Right cardiac atrium (tissue), 5 donors: ENCODE measurements at regions not wholly inside any gene's neighbourhood (a gene's known extent, or its start where the extent isn't known, plus 50 kb on each side); places are given as distances from the start of the nearest gene placed in this dataset.
A peak's percentile ranks its signal among the peaks of the same experiment; 100 is the strongest.
"Not testable (repeated sequence)": the region's sequence is repeated elsewhere in the genome, so short reads cannot be mapped to it uniquely, and the experiment has no call there.

Source experiments
- ATAC-seq, 2 donors: fragments of 200-7000 bp; cut with Tn5 transposase; one replicate each; pipeline versions ENCODE4 v1.8.0 to v1.9.1; 2020; ENCODE audit warnings: moderate library complexity in 2 of 2, mild to moderate bottlenecking in 1 of 2
- DNase-seq, 3 donors: peaks; one replicate each; pipeline ENCODE4 v3.0.0-alpha.2; 2020
- H3K27ac ChIP-seq: one replicate; pipeline ENCODE4 v1.5.1; 2013; ENCODE audit warnings: mild to moderate bottlenecking, low read length, control low read depth, moderate library complexity
- H3K27me3 ChIP-seq: one replicate; pipeline ENCODE4 v1.6.1; 2013; ENCODE audit not compliant: control insufficient read depth, insufficient read depth
- H3K4me1 ChIP-seq: one replicate; pipeline ENCODE4 v1.6.1; 2013; ENCODE audit warnings: low read length; ENCODE audit not compliant: control insufficient read depth, insufficient read depth
- H3K4me3 ChIP-seq: one replicate; pipeline ENCODE4 v1.5.1; 2013; ENCODE audit warnings: low read length, control low read depth
- H3K9me3 ChIP-seq: one replicate; pipeline ENCODE4 v1.6.1; 2013; ENCODE audit warnings: low read length; ENCODE audit not compliant: control insufficient read depth
- WGBS: extraction: QIAGEN DNeasy Blood & Tissue Kit; methylation state at CpG from one replicate; pipeline ENCODE4 v1.1.7; 2013; 5-methylcytosine and 5-hydroxymethylcytosine counted together
- intact Hi-C, 4 donors: fragments of 100-400 bp; cut with DNase I; formaldehyde crosslinking; loops; one replicate each; pipeline versions ENCODE4 v1.11.0 to v1.14.0; 2022 to 2023
- donor health status: healthy with polysubstance abuse.
- donor health status: DM: no; HTN: yes; CAD: no.
- donor health status: DM: no; HTN: no; CAD: no.
- donor health status: DM: no; HTN: yes; CAD: no; lungs with severe emphysema.
- donor health status: DM: yes; HTN: yes; CAD: no.

DNA sequence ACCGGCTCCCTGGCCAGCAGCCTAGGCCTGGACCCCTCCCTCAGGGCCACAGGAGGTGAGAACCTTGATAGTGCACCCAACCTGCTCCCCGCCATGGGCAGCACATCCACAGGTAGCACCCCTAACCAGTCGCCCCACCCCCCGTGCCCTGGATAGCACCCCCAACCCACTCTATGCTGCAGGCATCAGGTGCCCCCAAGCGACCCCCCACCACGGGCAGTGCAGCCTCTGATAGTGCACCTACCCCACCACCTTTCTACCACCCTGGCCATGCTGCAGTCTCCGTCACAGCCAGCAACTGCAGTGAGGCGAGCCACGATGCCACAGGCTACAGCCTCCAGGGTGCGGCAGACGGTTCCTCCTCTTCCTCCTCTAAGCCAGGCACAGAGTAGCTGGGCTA lies 55.6 kb downstream of the SOWAHC start:
- H3K4me1 ChIP-seq, result no peaks in the 10 kb centered on the region
- peak in 1 of 2 donors; percentile 11 for ATAC-seq
- no peak overlapping the region for H3K27ac ChIP-seq
- no peak overlapping the region for H3K4me3 ChIP-seq
- intact Hi-C loops, result no loop called here
- no peaks in the 10 kb centered on the region for H3K9me3 ChIP-seq
- peak in 1 of 3 donors; percentile 48 for DNase-seq
- no peaks in the 10 kb centered on the region for H3K27me3 ChIP-seq
- 94% methylated on average over 11 of the region's 11 CpGs for WGBS

DNA sequence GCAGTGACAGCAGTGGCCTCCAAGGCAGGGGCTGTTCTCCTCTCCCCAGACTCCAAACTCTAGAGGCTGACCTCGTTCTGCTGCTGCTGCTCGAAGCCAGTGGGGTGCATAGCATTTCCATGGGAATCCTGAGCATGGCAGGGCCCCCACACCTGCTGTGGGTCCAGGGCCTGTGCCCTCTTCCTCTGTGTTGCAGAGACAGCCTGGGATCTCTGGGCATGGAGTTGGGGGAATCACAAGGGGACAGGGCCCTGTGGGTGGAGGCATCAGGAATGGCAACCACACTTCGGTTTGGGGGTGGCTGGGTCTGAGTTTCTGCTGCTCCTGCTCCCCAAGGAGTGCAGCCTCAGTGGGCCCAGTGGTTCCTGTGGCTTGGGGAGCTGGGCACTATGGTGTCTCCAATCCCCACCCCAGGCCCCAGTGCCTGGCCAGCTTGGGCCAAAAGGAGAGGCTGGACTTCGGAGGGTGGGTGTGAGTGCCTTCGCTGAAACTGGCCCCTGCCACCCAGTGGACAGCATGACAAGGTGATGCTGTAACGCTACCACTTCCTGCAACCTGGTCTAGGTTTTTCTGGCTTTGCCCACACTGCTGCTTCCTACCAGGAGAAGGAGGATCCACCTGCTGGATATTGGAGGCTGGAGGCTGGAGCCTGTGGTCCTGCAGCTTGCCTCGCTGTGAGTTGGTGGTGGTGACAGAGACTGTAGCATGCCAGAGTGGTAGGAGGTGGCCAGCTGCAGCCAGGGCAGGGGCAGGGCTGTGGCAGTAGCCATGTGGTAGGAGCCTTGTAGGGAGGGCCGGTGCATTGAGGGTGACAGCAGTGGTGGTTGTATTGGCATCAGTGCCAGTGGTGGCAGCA lies 56.6 kb downstream of the SOWAHC start:
- no peaks in the 10 kb centered on the region for H3K27me3 ChIP-seq
- no peak overlapping the region for H3K27ac ChIP-seq
- 94% methylated on average over 8 of the region's 8 CpGs for WGBS
- DNase-seq (no peak), ATAC-seq (no peak)
- H3K9me3 ChIP-seq, result no peaks in the 10 kb centered on the region
- H3K4me1 ChIP-seq, result no peaks in the 10 kb centered on the region
- no peak overlapping the region for H3K4me3 ChIP-seq
- intact Hi-C loops, result no loop called here

DNA sequence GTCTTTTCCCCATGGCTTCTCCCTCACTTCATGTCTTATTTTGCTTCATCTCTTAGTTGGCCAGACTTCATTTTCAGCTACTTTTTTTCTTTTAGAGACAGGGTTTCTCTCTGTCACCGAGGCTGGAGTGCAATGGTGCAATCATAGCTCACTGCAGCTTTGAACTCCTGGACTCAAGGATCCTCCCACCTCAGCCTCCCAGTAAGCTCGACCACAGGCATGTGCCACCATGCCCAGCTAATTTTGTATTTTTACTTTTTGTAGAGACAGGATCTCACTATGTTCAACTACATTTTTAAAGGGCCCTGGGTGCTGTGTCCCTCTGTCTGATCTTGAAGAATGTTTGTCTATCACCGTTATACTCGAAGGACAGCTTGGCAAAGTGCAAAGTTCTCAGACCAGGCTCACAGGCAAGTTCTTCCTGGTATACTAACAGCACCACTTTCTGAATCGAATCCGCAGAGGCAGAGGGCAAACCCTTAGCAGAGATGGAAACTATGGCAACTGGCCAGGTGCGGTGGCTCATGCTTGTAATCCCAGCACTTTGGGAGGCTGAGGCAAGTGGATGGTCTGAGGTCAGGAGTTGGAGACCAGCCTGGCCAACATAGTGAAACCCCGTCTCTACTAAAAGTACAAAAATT lies 60.9 kb downstream of the SOWAHC start:
- H3K4me3 ChIP-seq, result no peak overlapping the region
- no peaks in the 10 kb centered on the region for H3K9me3 ChIP-seq
- H3K27me3 ChIP-seq, result no peaks in the 10 kb centered on the region
- H3K4me1 ChIP-seq, result no peaks in the 10 kb centered on the region
- intact Hi-C loops, result no loop called here
- DNase-seq, result no peak
- H3K27ac ChIP-seq, result no peak overlapping the region
- 86% methylated on average over 8 of the region's 8 CpGs for WGBS
- peak in 1 of 2 donors; percentile 26 for ATAC-seq

DNA sequence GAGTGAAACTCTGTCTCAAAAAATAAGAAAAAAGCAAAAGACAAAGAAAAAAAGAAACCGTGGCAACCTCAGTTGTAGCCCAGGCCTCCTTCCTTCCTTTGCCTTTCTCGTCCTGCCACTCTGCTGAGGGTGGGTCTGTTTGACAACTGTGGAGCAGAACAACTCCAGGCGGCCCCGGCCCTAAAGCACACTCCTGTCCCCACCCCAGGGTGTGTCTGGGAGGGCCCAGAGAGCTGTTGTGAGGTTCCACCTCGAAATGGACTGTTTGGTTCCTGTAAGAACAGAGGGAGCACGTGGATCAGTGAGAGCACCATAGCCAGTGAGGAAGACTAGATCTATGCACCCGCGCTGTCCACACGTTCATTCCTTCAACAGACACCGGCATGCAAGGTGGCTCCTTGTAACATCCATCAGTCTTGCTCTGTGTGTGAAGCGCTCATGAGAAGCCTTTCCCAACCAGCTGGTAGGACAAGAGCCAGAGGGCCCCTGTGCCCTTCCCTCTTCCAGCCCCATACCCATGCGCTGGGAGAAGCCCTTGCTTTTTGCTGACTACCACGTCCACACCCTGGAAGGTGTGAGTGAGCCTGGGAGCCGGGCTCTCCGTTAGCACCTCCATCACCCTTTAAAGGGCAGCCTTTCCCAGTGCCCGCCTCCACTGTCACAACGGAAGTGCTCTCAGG lies 61.6 kb downstream of the SOWAHC start:
- Histone ChIP-seq H3K27me3 (no peaks in the 10 kb centered on the region), H3K9me3 (no peaks in the 10 kb centered on the region), H3K27ac (no peak overlapping the region), H3K4me3 (no peak overlapping the region), H3K4me1 (no peaks in the 10 kb centered on the region)
- ATAC-seq (peak in 1 of 2 donors; percentile 32), DNase-seq (no peak)
- intact Hi-C loops, result no loop called here
- WGBS, result 88% methylated on average over 17 of the region's 17 CpGs

DNA sequence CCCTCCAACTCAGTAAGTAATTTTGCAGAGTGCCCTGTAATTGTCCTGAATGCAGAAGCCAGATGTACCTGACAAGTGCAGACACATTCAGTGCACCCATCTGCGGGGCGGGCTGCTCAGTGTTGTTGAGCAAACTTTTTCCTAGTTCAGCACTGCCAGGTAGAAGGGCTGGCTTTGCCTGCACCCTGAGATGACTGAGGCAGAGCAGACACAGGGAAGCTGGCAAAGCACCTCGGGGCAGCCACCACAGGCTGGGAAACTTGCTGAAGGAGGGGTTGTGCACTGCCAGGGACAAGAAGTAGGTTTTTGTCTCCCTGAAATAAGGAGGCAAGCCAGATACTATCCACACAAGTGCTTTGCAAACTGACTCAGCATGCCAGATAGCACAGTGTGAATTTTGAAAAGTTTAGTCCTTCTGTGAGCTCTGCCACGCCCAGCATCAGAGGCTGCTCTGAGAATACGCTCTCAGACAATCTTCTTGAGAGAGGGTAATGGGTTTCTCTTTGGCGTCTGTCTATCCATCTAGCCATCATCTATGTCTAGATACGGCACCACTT lies 62.3 kb downstream of the SOWAHC start:
- DNase-seq (no peak), ATAC-seq (no peak)
- H3K27ac ChIP-seq, result no peak overlapping the region
- no peaks in the 10 kb centered on the region for H3K27me3 ChIP-seq
- H3K4me1 ChIP-seq, result no peaks in the 10 kb centered on the region
- no peaks in the 10 kb centered on the region for H3K9me3 ChIP-seq
- H3K4me3 ChIP-seq, result no peak overlapping the region
- WGBS, result 83% methylated on average over 7 of the region's 7 CpGs
- intact Hi-C loops, result no loop called here

DNA sequence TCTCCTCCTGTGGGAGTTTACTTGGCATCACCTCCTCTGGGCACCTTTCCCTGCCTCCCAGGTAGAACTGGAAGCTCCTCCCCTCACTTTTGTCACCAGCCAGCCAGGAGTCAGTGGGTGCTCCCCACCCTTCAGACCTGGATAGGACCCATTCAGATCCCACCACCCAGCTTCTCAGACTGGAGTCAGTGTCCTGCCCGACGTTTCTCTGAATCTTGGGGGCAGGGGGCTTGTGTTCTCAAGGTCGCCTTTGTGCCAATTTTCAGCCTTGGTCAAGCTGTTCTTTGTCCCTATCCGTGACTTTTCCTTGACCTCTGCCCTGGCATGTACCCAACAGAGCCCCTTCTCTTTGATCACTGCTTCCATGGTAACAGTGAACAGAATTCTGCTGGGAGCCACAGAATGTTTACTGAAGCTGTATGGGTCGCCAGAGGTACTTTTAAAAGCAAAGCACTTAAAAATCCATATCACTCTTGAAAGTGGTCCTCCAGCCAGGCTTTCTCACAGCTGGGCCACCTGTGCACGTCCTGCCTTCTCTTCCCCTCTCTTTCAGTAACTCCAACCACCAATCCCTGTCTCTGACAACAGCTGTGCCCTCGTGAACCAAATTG lies 63.1 kb downstream of the SOWAHC start:
- H3K27me3 ChIP-seq, H3K4me1 ChIP-seq, ATAC-seq, DNase-seq, H3K27ac ChIP-seq, intact Hi-C loops, H3K9me3 ChIP-seq, H3K4me3 ChIP-seq: not testable (repeated sequence)
- 74% methylated on average over 7 of the region's 7 CpGs for WGBS

DNA sequence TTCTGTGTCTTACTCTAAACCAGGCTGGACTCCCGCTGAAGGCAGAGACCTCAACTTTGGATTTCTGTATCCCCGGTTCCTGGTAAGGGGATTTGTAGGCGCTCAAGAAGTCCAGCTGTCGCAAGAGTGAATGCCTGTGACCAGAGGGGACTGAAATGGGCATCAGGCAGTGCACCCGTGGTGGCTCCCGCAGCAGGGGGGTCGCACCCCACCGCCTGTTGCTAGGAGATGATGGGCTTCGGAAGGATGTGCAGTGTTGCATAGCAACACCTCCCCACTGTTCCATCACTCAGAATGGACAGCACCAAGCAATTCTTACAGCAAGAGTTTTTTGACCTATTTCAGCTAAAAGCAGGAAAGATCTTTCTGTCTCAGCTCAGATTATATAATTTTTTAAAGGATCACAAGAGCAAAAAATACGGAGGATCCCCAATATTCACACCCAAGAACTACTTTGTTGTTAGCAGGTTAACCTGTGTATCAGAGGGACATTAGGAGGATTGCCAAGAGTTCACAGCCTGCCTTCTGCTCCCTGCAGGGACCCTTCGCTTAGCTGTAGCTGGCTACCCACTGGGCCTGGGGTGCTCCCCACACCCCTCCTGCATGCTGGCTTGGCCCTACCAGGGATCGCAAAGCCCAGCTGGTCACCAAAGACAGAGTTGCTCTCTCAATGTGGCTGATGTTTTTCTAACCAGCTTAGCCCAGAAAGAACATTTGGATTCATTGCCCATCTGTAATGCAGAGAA lies 63.8 kb downstream of the SOWAHC start:
- 89% methylated on average over 12 of the region's 12 CpGs for WGBS
- no peak overlapping the region for H3K4me3 ChIP-seq
- intact Hi-C loops, result no loop called here
- no peak for ATAC-seq
- DNase-seq, result no peak
- peaks cover 3% of the 10 kb centered on the region for H3K4me1 ChIP-seq
- H3K27ac ChIP-seq, result no peak overlapping the region
- H3K9me3 ChIP-seq, result no peaks in the 10 kb centered on the region
- no peaks in the 10 kb centered on the region for H3K27me3 ChIP-seq

DNA sequence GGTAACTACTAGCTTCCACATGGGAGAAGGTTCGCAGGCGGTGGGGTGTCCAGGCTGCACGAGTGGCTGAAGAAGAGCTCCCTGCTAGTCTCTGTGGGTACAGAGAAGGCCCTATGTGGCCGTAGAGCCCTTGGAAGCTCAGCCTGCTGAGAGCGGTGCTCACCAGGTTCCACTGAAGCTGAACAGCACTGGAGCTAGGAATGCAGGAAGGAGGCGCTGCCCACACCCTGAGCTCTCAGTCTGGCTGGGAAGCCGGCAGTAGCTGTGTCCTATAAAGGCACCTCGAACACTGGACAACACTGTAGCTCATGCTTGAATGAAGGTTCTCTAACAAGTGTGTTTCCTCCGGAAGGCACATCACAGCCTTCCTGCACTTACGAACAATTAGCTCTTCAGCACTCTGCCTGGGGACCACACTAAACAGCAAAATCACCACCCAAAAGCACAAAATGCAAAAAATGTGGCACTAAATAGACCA lies 64.6 kb downstream of the SOWAHC start:
- H3K4me1 ChIP-seq, H3K4me3 ChIP-seq, DNase-seq, H3K27me3 ChIP-seq, H3K27ac ChIP-seq, H3K9me3 ChIP-seq, ATAC-seq, intact Hi-C loops: not testable (repeated sequence)
- 77% methylated on average over 10 of the region's 10 CpGs for WGBS

DNA sequence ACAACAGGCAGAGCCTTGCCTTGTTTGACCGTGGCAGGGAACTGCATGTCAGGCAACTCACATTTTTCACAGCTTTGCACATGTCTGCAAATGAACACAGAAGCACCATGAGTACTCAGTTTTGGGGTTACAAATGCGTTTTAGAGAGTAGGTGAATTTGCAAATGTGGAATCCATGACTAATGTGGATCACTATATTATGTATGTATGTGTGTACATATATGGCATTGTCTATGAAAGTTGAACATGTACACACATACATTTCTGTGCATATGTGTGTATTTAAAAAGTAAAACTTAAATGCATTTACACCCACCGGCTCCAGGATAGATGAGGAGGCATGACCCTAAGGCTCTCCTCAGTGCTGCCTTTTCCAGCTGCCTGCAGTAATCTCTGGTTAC lies 65.1 kb downstream of the SOWAHC start:
- Histone ChIP-seq H3K4me3 (no peak overlapping the region), H3K27ac (no peak overlapping the region), H3K9me3 (no peaks in the 10 kb centered on the region), H3K27me3 (no peaks in the 10 kb centered on the region), H3K4me1 (peaks cover 3% of the 10 kb centered on the region)
- ATAC-seq (no peak), DNase-seq (no peak)
- 81% methylated on average over 3 of the region's 3 CpGs for WGBS
- intact Hi-C loops, result no loop called here

DNA sequence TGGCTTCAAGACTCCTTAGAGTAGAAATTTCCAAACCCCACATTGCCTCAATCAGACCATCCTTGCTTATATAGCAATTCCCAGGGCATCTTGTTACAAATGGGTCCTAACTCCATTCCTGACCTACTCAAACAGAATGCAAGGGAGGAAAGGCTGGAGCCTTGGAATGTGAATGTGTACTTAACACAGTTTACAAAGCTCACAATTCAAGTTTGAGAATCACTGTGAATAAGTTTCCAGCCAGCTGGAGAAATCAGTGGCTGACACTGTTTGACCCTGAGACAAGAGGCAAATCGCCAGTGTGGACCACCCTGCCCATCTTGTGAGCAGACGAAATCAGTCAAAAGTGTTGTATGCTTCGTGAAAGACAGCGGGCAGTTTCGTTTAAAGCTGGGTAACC lies 65.5 kb downstream of the SOWAHC start:
- Histone ChIP-seq H3K27me3 (no peaks in the 10 kb centered on the region), H3K27ac (no peak overlapping the region), H3K4me1 (peaks cover 3% of the 10 kb centered on the region), H3K9me3 (no peaks in the 10 kb centered on the region), H3K4me3 (no peak overlapping the region)
- intact Hi-C loops, result no loop called here
- 86% methylated on average over 5 of the region's 5 CpGs for WGBS
- no peak for DNase-seq
- no peak for ATAC-seq
